ENCODE measurements at regions not wholly inside any gene's neighbourhood (a gene's known extent, or its start where the extent isn't known, plus 50 kb on each side); places are given as distances from the start of the nearest gene placed in this dataset.
A peak's percentile ranks its signal among the peaks of the same experiment; 100 is the strongest.

GRCh38 chr19:31562966-31563612 lies 213.9 kb upstream of the TSHZ3 start:
- no peak for DNase-seq

GRCh38 chr19:31567776-31568175 lies 218.5 kb upstream of the TSHZ3 start:
- no peak for DNase-seq

- no peak for DNase-seq
These were observed 219.5 kb upstream of the TSHZ3 start for GRCh38 chr19:31568724-31569123.

GRCh38 chr19:31570718-31571117 lies 221.5 kb upstream of the TSHZ3 start:
- DNase-seq = no peak

- no peak for DNase-seq
These were observed 223.1 kb upstream of the TSHZ3 start for GRCh38 chr19:31572102-31572975.

- no peak for DNase-seq
These were observed 223.7 kb upstream of the TSHZ3 start for GRCh38 chr19:31572976-31573298.

- DNase-seq = no peak
These were observed 225.2 kb upstream of the TSHZ3 start for GRCh38 chr19:31574251-31574973.

- DNase-seq = no peak
These were observed 226.7 kb upstream of the TSHZ3 start for GRCh38 chr19:31575846-31576335.

GRCh38 chr19:31578326-31578725 lies 229.1 kb upstream of the TSHZ3 start:
- DNase-seq = no peak

GRCh38 chr19:31583148-31583547 lies 233.9 kb upstream of the TSHZ3 start:
- DNase-seq = no peak

GRCh38 chr19:31586282-31586681 lies 237.0 kb upstream of the TSHZ3 start:
- DNase-seq = peak; percentile 16

GRCh38 chr19:31589109-31589508 lies 239.9 kb upstream of the TSHZ3 start:
- DNase-seq = no peak

- no peak for DNase-seq
These were observed 242.0 kb upstream of the TSHZ3 start for GRCh38 chr19:31591258-31591657.

- no peak for DNase-seq
These were observed 243.2 kb upstream of the TSHZ3 start for GRCh38 chr19:31592456-31592855.

- no peak for DNase-seq
These were observed 245.5 kb upstream of the TSHZ3 start for GRCh38 chr19:31594701-31595100.

- no peak for DNase-seq
These were observed 246.3 kb upstream of the TSHZ3 start for GRCh38 chr19:31595521-31595920.

GRCh38 chr19:31596751-31597150 lies 247.5 kb upstream of the TSHZ3 start:
- DNase-seq = no peak

- DNase-seq = no peak
These were observed 248.4 kb upstream of the TSHZ3 start for GRCh38 chr19:31597616-31598015.

- no peak for DNase-seq
These were observed 249.5 kb upstream of the TSHZ3 start for GRCh38 chr19:31598730-31599238.

GRCh38 chr19:31600731-31601295 lies 251.6 kb upstream of the TSHZ3 start:
- DNase-seq = no peak

- no peak for DNase-seq
These were observed 252.6 kb upstream of the TSHZ3 start for GRCh38 chr19:31601855-31602254.

- DNase-seq = no peak
These were observed 253.3 kb upstream of the TSHZ3 start for GRCh38 chr19:31602548-31602947.

- no peak for DNase-seq
These were observed 255.3 kb upstream of the TSHZ3 start for GRCh38 chr19:31604493-31605040.

Data from fibroblast of skin of abdomen (primary cell).